GM12892 (cell line): ENCODE measurements at regions not wholly inside any gene's neighbourhood (a gene's known extent, or its start where the extent isn't known, plus 50 kb on each side); places are given as distances from the start of the nearest gene placed in this dataset.

Experiments used
- DNase-seq: peaks from one replicate; pipeline ENCODE4 v3.0.0; 2011; ENCODE audit not compliant: insufficient read length
- FAIRE-seq: peaks from 2 replicates; lab custom pipeline; 2011; peaks lifted over from hg19 to GRCh38; lab: Jason Lieb, UNC
- POLR2A ChIP-seq: IDR thresholded peaks from 2 replicates; pipeline ENCODE4 v1.6.1; 2011; ENCODE audit warnings: low read depth, low read length, control low read depth
- POLR2AphosphoS5 ChIP-seq: IDR thresholded peaks from 2 replicates; pipeline ENCODE4 v1.6.1; 2011; ENCODE audit warnings: low read depth, low read length, control low read depth
- TAF1 ChIP-seq: IDR thresholded peaks from 2 replicates; pipeline ENCODE4 v1.6.1; 2011; ENCODE audit warnings: low read depth, mild to moderate bottlenecking, control low read depth, low read length, borderline replicate concordance

- TF ChIP-seq POLR2AphosphoS5 (no peak), POLR2A (no peak), TAF1 (no peak)
- FAIRE-seq (no peak), DNase-seq (no peak)
These were observed 589.1 kb upstream of the SLC8A1 start for GRCh38 chr2:41040782-41041520.

GRCh38 chr2:41042343-41042742 lies 590.5 kb upstream of the SLC8A1 start:
- DNase-seq (no peak), FAIRE-seq (no peak)
- TF ChIP-seq TAF1 (no peak), POLR2A (no peak), POLR2AphosphoS5 (no peak)

GRCh38 chr2:41061356-41061755 lies 609.5 kb upstream of the SLC8A1 start:
- TF ChIP-seq TAF1 (no peak), POLR2A (no peak), POLR2AphosphoS5 (no peak)
- no peak for DNase-seq
- FAIRE-seq, result no peak

- DNase-seq (no peak), FAIRE-seq (no peak)
- no peak for TF ChIP-seq TAF1
- no peak for TF ChIP-seq POLR2A
- TF ChIP-seq POLR2AphosphoS5, result no peak
These were observed 610.4 kb upstream of the SLC8A1 start for GRCh38 chr2:41062336-41062735.

- TF ChIP-seq POLR2AphosphoS5 (no peak), POLR2A (no peak), TAF1 (no peak)
- FAIRE-seq, result no peak
These were observed 614.3 kb upstream of the SLC8A1 start for GRCh38 chr2:41066168-41066567.

GRCh38 chr2:41068740-41069139 lies 616.9 kb upstream of the SLC8A1 start:
- no peak for TF ChIP-seq POLR2A
- no peak for TF ChIP-seq TAF1
- TF ChIP-seq POLR2AphosphoS5, result no peak
- FAIRE-seq, result no peak
- no peak for DNase-seq

More at GRCh38 chr2:41066168-41066567, 614.3 kb upstream of the SLC8A1 start:
- no peak for DNase-seq

- no peak for FAIRE-seq
- TF ChIP-seq POLR2A (no peak), POLR2AphosphoS5 (no peak), TAF1 (no peak)
- DNase-seq, result no peak
These were observed 626.5 kb upstream of the SLC8A1 start for GRCh38 chr2:41078341-41078740.

GRCh38 chr2:41079011-41079410 lies 627.1 kb upstream of the SLC8A1 start:
- no peak for TF ChIP-seq POLR2A
- no peak for TF ChIP-seq POLR2AphosphoS5
- no peak for TF ChIP-seq TAF1

GRCh38 chr2:41084321-41084720 lies 632.4 kb upstream of the SLC8A1 start:
- DNase-seq (no peak), FAIRE-seq (no peak)
- no peak for TF ChIP-seq TAF1
- no peak for TF ChIP-seq POLR2A
- no peak for TF ChIP-seq POLR2AphosphoS5

More at GRCh38 chr2:41079011-41079410, 627.1 kb upstream of the SLC8A1 start:
- no peak for FAIRE-seq
- DNase-seq, result no peak

- FAIRE-seq (no peak), DNase-seq (no peak)
- TF ChIP-seq POLR2AphosphoS5, result no peak
- no peak for TF ChIP-seq TAF1
- no peak for TF ChIP-seq POLR2A
These were observed 636.1 kb upstream of the SLC8A1 start for GRCh38 chr2:41087946-41088345.

- DNase-seq (no peak), FAIRE-seq (no peak)
- TF ChIP-seq POLR2AphosphoS5 (no peak), TAF1 (no peak), POLR2A (no peak)
These were observed 649.4 kb upstream of the SLC8A1 start for GRCh38 chr2:41101281-41101680.

- DNase-seq (no peak), FAIRE-seq (no peak)
These were observed 657.9 kb upstream of the SLC8A1 start for GRCh38 chr2:41109744-41110143.

More at GRCh38 chr2:41109744-41110143, 657.9 kb upstream of the SLC8A1 start:
- TF ChIP-seq TAF1, result no peak
- TF ChIP-seq POLR2A, result no peak
- no peak for TF ChIP-seq POLR2AphosphoS5
